GM12878 (cell line): ENCODE measurements at regions not wholly inside any gene's neighbourhood (a gene's known extent, or its start where the extent isn't known, plus 50 kb on each side); places are given as distances from the start of the nearest gene placed in this dataset.

Experiments
- CTCF ChIP-seq, 3 experiments: IDR thresholded peaks in 2 of 3; conservative IDR thresholded peaks in 1 of 3; 2 replicates each; pipeline ENCODE4 v1.5.1; 2011; ENCODE audit warnings: low read depth in 3 of 3, low read length in 3 of 3, mild to moderate bottlenecking in 3 of 3, control low read depth in 2 of 3, moderate library complexity in 2 of 3, inconsistent platforms in 1 of 3, mixed read lengths in 1 of 3; ENCODE audit not compliant: control insufficient read depth in 2 of 3, insufficient read depth in 1 of 3; ENCODE audit errors: extremely low read depth in 1 of 3
- ESRRA ChIP-seq: IDR thresholded peaks from 2 replicates; pipeline ENCODE4 v1.6.1; 2012; ENCODE audit warnings: mild to moderate bottlenecking, low read length, improper control_type of control experiment
- KAT2A ChIP-seq: conservative IDR thresholded peaks from 2 replicates; pipeline ENCODE4 v1.6.1; 2011; ENCODE audit warnings: low read depth, low read length; ENCODE audit not compliant: control insufficient read depth
- MTA3 ChIP-seq: IDR thresholded peaks from 2 replicates; pipeline ENCODE4 v1.6.1; 2012; ENCODE audit warnings: low read length, inconsistent platforms, borderline replicate concordance
- POLR2A ChIP-seq: IDR thresholded peaks from 2 replicates; pipeline ENCODE4 v1.6.1; 2011; ENCODE audit warnings: low read depth, mild to moderate bottlenecking, low read length
- RAD21 ChIP-seq: IDR thresholded peaks from 2 replicates; pipeline ENCODE4 v1.6.1; 2011; ENCODE audit warnings: mild to moderate bottlenecking, low read depth, low read length, moderate library complexity; ENCODE audit not compliant: insufficient read depth
- RFX5 ChIP-seq: IDR thresholded peaks from 2 replicates; pipeline ENCODE4 v1.6.1; 2011; ENCODE audit warnings: low read depth, low read length, improper control_type of control experiment
- USF2 ChIP-seq: IDR thresholded peaks from 2 replicates; pipeline ENCODE4 v1.6.1; 2011; ENCODE audit warnings: low read depth, low read length, improper control_type of control experiment, borderline replicate concordance
- ZNF274 ChIP-seq: IDR thresholded peaks from one replicate; pipeline ENCODE4 v1.8.0; 2011; ENCODE audit not compliant: insufficient read length, insufficient read depth

- TF ChIP-seq ESRRA (no peak), CTCF (IDR thresholded peaks at IDR 0.05 in 2 of 3, conservative IDR thresholded peaks at IDR 0.05 in 1 of 3; ENCODE audit: control insufficient read depth in 2 of 3, extremely low read depth in 1 of 3, insufficient read depth in 1 of 3, low read depth in 3 of 3, low read length in 3 of 3) (no peak), USF2 (no peak), RFX5 (no peak), ZNF274 (no peak), MTA3 (no peak), POLR2A (no peak), RAD21 (no peak), KAT2A (no peak)
Measured at GRCh38 chr17:53321651-53322050, 501.1 kb upstream of the KIF2B start.
